ENCODE measurements at regions not wholly inside any gene's neighbourhood (a gene's known extent, or its start where the extent isn't known, plus 50 kb on each side); places are given as distances from the start of the nearest gene placed in this dataset.

GRCh38 chr6:141472162-141472928, 660.4 kb upstream of the GJE1 start:
- TF ChIP-seq, protein P1, sequence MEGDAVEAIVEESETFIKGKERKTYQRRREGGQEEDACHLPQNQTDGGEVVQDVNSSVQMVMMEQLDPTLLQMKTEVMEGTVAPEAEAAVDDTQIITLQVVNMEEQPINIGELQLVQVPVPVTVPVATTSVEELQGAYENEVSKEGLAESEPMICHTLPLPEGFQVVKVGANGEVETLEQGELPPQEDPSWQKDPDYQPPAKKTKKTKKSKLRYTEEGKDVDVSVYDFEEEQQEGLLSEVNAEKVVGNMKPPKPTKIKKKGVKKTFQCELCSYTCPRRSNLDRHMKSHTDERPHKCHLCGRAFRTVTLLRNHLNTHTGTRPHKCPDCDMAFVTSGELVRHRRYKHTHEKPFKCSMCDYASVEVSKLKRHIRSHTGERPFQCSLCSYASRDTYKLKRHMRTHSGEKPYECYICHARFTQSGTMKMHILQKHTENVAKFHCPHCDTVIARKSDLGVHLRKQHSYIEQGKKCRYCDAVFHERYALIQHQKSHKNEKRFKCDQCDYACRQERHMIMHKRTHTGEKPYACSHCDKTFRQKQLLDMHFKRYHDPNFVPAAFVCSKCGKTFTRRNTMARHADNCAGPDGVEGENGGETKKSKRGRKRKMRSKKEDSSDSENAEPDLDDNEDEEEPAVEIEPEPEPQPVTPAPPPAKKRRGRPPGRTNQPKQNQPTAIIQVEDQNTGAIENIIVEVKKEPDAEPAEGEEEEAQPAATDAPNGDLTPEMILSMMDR (IDR thresholded peaks at IDR 0.05; ENCODE audit: low read length): no peak

GRCh38 chr6:141470810-141471209, 661.9 kb upstream of the GJE1 start:
- Histone ChIP-seq H2AFZ (ENCODE audit: low read length) (no peak overlapping the region), H3K36me3 (replicated peaks; ENCODE audit: insufficient read depth, low read length) (no peaks in the 10 kb centered on the region), H3K4me1 (ENCODE audit: low read length) (peaks cover 17% of the 10 kb centered on the region), H3K79me2 (ENCODE audit: low read length) (no peaks in the 10 kb centered on the region), H3K9me3 (replicated peaks; ENCODE audit: insufficient read depth, low read length) (no peaks in the 10 kb centered on the region), H3K27me3 (replicated peaks; ENCODE audit: insufficient read depth, low read length) (peaks cover 36% of the 10 kb centered on the region), H4K20me1 (ENCODE audit: insufficient read depth, low read length) (no peaks in the 10 kb centered on the region), H3K4me3 (ENCODE audit: low read length) (no peak overlapping the region), H3K27ac (ENCODE audit: low read length) (peak overlapping the region; percentile 12; the same call in 1 of the 2 replicates), H3K9me2 (replicated peaks; ENCODE audit: insufficient read depth, low read length) (no peaks in the 10 kb centered on the region), H3K4me2 (ENCODE audit: low read depth, low read length) (peak overlapping the region; percentile 41; the same call in 1 of the 2 replicates), H3F3A (ENCODE audit: insufficient read depth, low read length) (peaks cover 14% of the 10 kb centered on the region), H3K9ac (ENCODE audit: low read length) (no peak overlapping the region)
- TF ChIP-seq EZH2 (optimal IDR thresholded peaks at IDR 0.05; ENCODE audit: low read depth, low read length) (no peak), EZH2phosphoT487 (IDR thresholded peaks at IDR 0.05; ENCODE audit: low read length) (no peak)
- TF ChIP-seq, protein P1 (IDR thresholded peaks at IDR 0.05; ENCODE audit: low read length): no peak
- peak; percentile 76 for DNase-seq

More at GRCh38 chr6:141472162-141472928, 660.4 kb upstream of the GJE1 start:
- Histone ChIP-seq H3F3A (ENCODE audit: insufficient read depth, low read length) (peaks cover 14% of the 10 kb centered on the region), H3K27ac (ENCODE audit: low read length) (no peak overlapping the region), H3K9me3 (replicated peaks; ENCODE audit: insufficient read depth, low read length) (no peaks in the 10 kb centered on the region), H3K36me3 (replicated peaks; ENCODE audit: insufficient read depth, low read length) (no peaks in the 10 kb centered on the region), H3K4me1 (ENCODE audit: low read length) (peaks cover 17% of the 10 kb centered on the region), H3K9ac (ENCODE audit: low read length) (no peak overlapping the region), H4K20me1 (ENCODE audit: insufficient read depth, low read length) (no peaks in the 10 kb centered on the region), H3K4me2 (ENCODE audit: low read depth, low read length) (no peak overlapping the region), H3K9me2 (replicated peaks; ENCODE audit: insufficient read depth, low read length) (no peaks in the 10 kb centered on the region), H3K27me3 (replicated peaks; ENCODE audit: insufficient read depth, low read length) (peaks cover 24% of the 10 kb centered on the region; the same call in 1 of the 2 replicates), H3K79me2 (ENCODE audit: low read length) (no peaks in the 10 kb centered on the region), H3K4me3 (ENCODE audit: low read length) (no peak overlapping the region), H2AFZ (ENCODE audit: low read length) (no peak overlapping the region)
- no peak for DNase-seq

GRCh38 chr6:141467881-141468280, 664.8 kb upstream of the GJE1 start:
- Histone ChIP-seq H4K20me1 (ENCODE audit: insufficient read depth, low read length) (no peaks in the 10 kb centered on the region), H3K9me2 (replicated peaks; ENCODE audit: insufficient read depth, low read length) (no peaks in the 10 kb centered on the region), H3K27ac (ENCODE audit: low read length) (no peak overlapping the region), H3K36me3 (replicated peaks; ENCODE audit: insufficient read depth, low read length) (no peaks in the 10 kb centered on the region), H3K9ac (ENCODE audit: low read length) (no peak overlapping the region), H3K4me1 (ENCODE audit: low read length) (peaks cover 22% of the 10 kb centered on the region), H2AFZ (ENCODE audit: low read length) (no peak overlapping the region), H3K4me2 (ENCODE audit: low read depth, low read length) (no peak overlapping the region), H3F3A (ENCODE audit: insufficient read depth, low read length) (peaks cover 18% of the 10 kb centered on the region), H3K4me3 (ENCODE audit: low read length) (no peak overlapping the region), H3K27me3 (replicated peaks; ENCODE audit: insufficient read depth, low read length) (peaks cover 50% of the 10 kb centered on the region), H3K9me3 (replicated peaks; ENCODE audit: insufficient read depth, low read length) (no peaks in the 10 kb centered on the region), H3K79me2 (ENCODE audit: low read length) (no peaks in the 10 kb centered on the region)
- DNase-seq: peak; percentile 51
- TF ChIP-seq EZH2phosphoT487 (IDR thresholded peaks at IDR 0.05; ENCODE audit: low read length) (no peak), EZH2 (optimal IDR thresholded peaks at IDR 0.05; ENCODE audit: low read depth, low read length) (no peak)
- TF ChIP-seq, protein P1 (IDR thresholded peaks at IDR 0.05; ENCODE audit: low read length): no peak
